T-helper 2 cell treated with Interferon-gamma antibody and Interleukin-4, amounts not matched to agents 100 ng/mL and 5 ng/mL, for 36 hours (primary cell): ENCODE measurements at regions not wholly inside any gene's neighbourhood (a gene's known extent, or its start where the extent isn't known, plus 50 kb on each side); places are given as distances from the start of the nearest gene placed in this dataset.
"Not testable (repeated sequence)": the region's sequence is repeated elsewhere in the genome, so short reads cannot be mapped to it uniquely, and the experiment has no call there.

Source experiments
- intact Hi-C: fragments of 100-400 bp; cut with micrococcal nuclease; formaldehyde crosslinking; loops from one replicate; pipeline ENCODE4 v1.15.1; 2023

DNA sequence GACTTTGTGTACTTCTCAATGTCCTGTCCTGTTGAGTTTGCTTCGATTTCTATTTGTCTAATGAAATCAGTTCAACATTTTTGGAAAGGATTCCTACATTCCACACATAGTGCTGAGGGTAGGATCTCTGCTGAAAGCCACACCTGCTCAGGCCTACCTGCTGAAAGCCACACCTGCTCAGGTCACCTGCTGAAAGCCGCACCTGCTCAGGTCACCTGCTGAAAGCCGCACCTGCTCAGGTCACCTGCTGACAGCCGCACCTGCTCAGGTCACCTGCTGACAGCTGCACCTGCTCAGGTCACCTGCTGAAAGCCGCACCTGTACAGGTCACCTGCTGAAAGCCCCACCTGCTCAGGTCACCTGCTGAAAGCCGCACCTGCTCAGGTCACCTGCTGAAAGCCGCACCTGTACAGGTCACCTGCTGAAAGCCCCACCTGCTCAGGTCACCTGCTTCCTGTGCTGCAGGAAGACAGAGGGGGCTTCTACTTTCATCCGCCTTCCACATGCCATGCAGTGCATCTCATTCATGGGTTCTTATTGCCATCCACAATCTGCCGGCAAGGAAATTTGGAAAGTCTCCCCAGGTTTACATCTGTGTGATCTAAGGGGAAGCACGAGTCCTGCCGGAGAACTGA, 340.3 kb downstream of the THBS2 start:
- intact Hi-C loops: not testable (repeated sequence)

DNA sequence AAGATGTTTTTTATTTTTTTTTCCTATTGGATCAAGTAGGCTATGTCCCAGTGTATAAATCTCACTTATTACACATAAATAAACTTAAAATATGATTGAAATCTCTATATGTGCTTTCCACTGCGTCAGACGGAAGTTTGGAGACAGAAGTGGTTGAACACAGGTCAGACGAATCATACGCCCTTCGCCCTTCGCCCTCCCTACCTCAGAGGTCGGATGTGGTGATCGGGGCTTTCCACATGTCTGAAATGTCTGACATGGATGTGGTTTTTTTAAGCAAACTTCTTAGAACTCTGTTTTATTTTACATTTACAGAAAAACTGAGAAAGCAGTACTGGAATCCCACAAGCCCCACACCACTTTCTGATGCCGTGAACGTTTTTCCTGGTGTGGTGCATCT, 344.4 kb downstream of the THBS2 start:
- intact Hi-C loops: no loop called here

DNA sequence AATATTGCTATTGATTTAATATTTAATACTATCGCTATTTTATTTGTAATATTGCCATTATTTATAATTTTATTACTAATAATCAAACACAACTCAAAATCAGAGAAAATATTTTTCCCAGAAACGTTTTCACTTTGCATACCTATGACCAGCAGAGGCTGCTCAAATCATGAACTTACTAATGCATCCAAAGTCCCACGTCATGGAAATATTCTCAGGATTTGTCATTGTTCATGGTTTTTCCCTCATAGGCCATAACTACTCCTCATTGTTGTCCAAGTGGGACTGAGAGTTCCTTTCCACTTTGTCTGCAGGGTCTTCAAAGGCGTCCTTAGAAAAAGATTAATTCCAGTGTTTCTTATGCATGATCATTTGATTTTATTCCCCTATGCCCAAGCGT, 344.8 kb downstream of the THBS2 start:
- intact Hi-C loops: no loop called here

DNA sequence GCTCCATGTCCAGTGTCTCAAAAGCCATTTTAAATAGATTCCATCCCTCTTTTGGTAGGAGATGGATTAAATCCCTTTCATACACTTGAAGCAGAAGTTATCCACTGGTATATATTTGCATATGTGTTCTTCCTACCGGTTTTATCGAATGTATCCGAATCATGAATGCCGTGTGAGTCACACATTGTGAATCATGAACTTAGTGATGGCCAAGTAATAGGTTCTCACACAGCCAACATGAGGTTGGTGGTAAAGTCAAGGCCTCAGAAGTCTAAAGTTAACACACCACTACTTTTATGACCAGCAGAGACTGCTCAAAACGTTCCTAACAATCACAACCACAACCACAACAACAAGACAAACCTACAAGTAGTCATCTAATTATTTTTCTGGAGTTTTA, 345.5 kb downstream of the THBS2 start:
- intact Hi-C loops: no loop called here

DNA sequence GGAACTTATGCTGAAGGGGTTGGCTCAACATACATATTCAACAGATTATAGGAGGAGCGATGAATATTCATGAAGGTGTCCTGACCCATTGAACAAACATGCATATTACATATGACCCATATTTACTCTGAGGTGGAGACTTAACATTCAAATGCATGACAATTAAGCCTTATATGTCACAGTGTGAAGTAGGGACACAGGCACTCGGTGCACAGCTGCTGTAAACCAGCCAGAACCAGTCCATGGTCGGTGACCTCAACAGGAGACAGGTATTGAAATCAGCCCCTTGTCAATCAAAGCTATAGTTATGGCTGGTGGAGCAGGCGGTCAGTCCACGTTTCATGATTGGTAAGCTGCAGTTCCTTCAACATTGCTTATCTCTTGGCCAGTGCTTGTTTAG, 347.3 kb downstream of the THBS2 start:
- intact Hi-C loops: no loop called here

DNA sequence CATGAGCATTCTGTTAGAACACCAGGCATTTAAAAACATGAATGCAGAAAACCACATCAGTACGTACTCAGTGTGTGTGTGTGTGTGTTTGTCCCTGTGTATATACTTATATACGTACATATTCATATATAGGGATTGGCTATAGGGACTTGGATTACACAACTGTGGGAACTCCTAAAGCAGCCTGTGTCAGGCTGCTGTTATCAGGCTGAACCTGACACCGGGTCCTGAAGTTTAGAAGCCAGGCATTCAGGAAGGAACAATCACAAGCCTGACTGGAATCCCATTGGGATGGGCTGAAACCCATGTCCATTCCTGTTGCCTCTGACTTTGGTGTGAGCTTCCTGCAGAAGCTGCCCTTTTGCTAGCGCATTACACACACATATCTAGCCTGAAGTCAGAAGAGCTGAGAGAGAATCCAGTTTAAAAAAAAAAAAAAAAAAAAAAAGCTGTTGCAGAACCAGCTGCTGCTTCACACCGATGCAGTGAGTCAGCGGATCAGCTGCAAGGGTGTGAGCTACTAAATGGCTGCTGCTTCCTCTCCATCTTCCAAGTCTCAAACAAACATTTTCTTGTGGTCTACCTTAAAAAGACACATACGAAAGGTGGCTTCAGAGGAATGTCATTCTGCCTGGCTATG, 348.1 kb downstream of the THBS2 start:
- intact Hi-C loops: no loop called here

DNA sequence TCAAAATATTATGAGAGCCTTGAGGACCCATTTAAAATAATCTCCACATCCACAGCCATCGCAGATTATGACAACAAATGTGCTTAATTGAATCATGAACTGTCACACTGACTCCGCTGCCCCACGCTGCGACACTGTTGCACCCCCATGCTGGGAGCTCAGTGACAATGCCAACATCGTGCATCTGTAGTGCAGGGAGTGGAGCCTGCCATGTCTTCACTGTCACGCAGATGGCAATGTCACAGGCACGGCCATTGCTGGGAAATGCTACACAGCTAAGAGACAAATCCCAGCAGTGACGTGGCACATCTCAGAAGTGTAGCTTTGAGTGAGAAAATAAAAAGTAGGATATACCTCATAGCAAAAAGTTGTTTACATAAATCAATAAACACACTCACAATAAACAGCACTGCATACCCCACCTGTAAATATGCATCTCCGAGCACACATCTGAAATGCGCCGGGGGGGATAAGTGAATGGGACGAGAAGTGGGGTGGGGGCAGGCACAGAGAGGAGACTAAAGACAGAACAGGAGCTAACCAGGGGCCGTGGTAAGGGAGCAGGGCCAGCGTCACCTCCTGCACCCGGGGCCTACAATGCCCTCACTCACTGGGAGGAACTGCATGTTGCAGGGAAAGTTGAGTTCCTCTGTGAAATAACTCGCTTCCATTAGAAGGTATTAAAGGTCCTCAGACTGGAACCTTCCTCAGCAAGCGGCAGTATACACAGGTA, 349.9 kb downstream of the THBS2 start:
- intact Hi-C loops: no loop called here

DNA sequence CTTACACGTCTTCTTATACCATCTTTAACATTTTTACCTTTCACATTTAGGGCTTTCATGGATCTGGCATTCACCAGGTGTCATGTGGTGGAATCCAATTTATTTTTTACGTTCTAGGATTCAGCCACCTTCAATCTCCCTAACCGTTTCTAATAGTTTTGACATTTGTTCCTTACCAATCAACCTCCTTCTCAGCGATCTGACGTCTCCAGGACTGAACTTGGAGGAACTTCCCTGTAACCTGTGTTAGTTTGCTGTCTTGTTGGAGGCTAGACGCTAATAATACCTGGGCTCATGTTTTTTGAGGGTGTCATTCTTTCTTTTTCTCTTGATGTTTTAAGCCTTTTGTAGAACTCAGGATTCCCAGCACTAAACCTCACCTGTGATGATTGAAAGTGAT, 351.6 kb downstream of the THBS2 start:
- intact Hi-C loops: no loop called here

DNA sequence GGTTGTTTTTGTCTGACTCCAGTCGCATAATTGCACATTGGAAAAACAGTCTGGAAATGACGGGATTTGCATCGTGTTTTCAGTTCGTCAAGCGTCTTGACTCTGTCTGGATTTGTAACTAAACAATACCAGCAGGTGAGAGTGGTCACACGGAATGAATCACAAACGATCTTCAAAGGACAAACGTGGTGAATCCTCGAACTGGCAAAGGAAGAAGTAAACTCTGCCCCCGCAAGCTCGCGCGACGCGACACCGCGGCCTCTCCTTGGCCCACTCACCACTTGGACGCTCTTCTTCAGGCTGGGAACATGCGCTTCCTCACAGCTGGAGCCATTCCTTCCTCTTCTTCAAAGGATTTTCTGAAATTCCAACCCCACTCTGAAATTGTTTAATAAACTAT, 352.6 kb downstream of the THBS2 start:
- intact Hi-C loops: no loop called here

DNA sequence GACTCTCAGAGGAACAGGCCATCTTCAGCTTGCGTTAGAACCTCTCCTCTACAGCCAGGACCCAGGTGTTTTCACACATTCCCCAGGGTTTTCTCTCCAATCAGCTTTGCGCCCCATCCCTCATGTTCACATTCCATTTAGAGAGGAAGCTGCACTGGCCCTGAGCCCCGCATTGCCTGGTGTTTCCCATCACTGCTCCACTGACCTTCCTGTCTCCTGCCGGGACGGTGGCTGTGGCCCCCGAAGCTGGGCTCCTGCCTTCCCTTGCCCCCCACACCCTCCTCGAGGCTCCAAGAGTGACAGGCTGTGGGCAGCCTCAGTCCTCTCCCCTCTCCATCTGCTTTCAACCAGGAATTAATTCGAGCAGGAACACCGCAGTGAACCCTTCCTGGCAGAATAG, 357.3 kb downstream of the THBS2 start:
- intact Hi-C loops: no loop called here

DNA sequence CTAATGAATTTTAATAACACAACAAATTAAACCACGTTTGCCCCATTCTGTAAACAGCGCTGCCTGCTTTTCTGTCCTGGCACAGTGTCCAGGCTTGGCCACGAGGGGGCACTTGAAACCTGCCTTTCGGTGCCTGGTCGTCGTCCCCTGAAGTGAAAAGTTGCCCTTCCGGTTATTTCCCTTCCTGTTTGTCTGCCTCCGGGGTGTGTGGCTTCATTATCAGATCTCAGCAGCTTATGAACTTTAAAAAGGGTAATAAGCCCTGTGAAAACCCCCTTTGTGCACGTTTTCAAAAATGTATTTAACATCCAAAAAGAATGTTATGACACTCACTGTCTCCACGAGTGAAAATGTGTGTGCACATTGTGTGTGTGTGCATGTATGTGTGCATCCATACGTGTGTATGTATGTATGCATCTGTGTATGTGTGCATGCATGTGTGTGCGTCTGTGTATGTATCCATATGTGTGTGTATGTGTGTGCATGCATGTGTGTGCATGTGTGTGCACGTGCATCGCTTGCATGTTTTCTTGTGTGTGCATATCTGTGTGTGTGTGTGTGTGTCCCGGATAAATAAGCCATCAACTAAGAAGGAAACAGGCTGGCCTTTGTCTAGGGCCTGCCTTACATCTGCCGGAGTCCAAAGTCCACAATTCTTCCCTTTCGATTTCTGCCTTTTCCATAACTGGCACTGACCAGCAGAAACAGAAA, 358.4 kb downstream of the THBS2 start:
- intact Hi-C loops: loop anchor here (1.0 to 2.0 kb wide), 4 partner anchors 759 to 1622 kb away; no protein-coding TSS in a partner anchor

DNA sequence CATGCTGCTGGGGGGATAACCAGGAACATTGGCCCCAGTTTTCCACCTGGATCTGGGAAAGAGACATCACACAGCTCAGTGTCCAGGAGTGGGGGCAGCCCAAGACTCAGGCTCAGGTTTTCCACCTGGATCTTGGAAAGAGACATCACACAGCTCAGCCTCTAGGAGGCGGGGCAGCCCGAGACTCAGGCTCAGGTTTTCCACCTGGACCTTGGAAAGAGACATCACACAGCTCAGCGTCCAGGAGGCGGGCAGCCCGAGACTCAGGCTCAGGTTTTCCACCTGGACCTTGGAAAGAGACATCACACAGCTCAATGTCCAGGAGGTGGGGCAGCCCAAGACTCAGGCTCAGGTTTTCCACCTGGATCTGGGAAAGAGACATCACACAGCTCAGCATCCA, 361.6 kb downstream of the THBS2 start:
- intact Hi-C loops: no loop called here

DNA sequence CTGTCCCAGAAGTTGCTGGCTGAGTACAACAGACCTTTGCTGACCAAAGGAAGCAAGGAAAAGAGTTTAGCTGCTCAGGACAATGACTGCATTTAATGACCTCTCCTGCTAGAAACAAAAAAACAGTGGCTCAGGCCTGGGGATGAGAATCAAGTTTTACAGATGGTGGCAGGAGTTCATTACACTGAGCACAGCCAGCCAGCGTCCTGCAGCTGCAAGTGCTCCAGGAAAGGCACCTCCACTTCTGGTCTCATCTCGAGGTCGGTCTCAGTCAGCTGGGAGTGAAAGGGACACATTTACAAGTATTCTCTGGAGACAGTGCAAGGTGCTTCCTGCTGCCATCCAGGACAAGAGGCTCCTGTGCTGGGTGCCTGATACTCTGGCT, 362.7 kb downstream of the THBS2 start:
- intact Hi-C loops: no loop called here

DNA sequence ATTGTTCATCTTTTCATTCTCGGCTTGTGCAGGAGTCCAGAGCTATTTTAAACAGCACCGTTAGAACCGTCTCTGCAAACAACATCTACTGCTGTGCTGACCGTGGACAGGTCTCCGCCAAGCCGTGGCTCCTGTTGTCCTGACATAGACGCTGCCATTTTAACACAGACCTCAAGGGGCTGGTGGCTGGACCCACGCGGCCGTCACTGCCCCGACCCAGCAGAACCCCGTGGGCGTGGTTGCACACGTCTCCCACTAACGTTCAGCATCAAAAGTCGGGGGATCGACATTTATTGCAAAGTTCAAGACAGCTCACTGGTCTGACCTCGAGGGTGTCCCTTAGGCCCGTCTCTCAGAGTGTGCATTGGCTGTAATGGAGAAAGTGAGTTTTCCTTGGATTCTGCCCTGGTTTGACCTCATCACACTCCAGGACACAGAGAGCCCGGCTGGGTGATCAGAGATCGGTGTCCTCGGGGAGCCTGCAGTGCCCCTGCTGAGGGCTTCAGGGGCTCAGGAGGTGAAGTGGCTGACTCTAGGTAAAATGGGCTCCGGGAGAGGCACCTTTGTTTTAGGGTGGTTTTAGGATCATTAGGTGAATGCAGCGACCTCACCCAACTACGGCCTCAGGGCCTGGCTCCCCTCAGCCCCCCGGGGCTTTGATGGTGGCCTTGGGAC, 363.2 kb downstream of the THBS2 start:
- intact Hi-C loops: no loop called here

DNA sequence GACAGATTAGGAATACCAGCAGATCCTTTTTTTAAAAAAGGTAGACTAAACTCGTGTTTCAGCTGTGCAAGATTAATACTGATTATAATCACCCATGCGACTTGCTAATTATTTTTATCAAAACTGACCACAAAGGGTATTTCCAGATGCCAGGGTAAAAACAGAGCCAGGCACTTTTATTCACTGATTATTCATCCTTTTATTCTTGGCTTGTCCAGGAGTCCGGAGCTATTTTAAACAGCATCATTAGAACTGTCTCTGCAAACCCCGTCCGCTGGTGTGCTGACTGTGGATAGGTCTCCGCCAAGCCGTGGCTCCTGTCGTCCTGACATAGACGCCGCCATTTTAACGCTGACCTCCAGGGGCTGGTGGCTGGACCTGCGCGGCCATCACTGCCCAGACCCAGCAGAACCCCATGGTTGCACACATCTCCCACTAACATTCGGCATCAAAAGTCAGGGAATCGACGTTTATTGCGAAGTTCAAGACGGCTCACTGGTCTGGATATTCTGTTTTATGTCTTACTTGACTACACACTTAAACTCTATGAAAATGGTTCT, 364.8 kb downstream of the THBS2 start:
- intact Hi-C loops: no loop called here

DNA sequence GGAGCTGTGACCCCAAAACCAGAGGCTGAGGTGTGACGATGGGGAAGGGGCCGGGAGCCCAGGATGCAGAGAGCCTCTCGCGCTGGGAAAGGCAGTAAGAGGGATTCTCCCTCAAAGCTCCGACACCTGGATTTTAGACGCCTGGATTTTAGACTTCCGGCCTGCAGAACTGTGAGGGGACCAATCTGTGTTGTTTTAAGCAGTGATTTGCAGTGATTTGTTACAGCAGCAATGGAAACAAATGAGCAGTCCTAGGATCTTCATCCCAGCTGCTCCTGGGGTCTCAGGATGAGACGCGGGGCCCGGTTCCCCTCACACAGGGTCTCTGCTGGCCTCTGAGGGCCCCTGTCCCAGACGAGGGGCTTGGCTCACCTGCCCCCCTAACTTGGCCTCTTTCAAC, 365.5 kb downstream of the THBS2 start:
- intact Hi-C loops: no loop called here

DNA sequence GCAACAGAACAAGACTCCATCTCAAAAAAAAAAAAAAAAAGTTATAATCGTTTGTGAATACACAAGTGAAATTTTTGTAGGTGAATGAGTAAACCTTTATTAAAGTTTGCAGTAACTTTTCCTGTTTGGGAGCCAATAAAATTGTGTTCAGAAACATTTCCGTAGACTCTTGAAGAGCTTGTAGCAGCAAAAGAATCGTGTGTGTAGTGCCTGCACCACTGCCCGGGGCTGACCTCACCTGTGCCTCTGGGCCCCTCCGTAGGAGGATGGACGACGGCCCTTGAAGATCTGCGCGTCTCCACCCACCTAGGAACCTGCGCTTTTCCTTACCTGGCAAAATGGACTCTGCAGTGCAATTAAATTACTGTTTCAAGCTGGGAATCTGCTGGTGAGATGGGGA, 366.0 kb downstream of the THBS2 start:
- intact Hi-C loops: no loop called here

DNA sequence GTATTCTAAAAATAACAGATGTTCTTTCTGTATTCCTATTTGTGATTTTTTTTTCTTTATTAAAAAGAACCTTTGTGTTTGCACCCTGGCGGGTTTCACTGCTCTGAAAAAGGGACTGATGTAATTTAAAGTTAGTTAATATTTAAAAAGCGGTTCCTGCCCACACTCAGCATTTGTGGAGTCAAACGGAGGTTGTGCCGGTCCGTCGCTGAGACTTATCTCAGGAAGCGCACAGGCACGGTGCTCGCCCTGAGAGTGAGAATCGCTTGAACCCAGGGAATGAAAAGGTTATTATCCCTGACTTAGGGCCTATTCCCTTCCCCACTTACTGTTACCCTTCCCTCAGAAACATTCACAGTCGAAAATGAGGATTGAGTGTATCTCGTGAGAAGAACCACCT, 366.7 kb downstream of the THBS2 start:
- intact Hi-C loops: no loop called here

DNA sequence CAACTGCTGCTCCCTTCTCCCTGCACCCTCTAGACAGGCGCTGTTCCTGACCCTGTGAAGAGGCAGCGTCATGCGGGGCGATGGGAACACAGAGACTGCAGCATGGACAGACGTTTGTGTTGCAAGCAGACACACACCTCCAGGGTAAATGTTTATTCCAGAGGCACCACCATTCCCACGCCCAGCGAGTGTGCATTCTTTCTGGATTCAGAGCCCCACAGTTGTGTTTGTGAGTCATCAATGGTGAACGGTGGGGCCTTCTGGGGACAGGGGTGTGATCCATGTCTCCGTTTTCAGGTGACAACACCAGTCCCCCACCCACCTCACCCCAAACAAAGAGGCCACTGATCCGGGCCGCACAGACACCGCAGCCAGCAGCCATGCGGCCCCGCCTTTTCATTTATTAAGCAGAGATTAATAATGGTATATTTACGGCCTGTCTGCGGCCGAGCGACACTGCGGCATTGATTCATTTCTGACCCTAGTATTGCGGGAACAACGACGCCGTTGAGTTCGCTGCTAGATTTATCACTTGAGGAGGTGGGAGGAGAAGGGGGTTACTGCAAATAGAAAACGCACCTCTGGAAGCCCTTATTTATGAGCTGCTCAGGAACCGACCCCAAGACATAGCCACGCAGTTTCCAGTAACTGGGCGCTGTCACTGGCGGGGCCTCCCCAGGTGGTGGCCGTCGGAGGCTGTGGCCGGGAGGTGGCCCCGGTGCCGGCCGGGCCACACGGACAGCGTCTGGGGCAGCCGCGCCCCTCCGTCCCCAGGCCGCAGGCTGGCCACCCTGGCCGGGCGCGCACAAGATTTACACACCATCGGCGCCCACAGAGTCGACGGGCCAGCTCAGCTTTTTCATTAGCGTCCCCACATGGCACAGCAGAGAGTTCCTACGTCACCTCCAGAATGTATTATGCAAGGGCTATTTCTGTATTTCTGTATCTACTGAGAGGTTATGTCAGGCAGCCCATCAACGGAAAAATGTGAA, 367.6 kb downstream of the THBS2 start:
- intact Hi-C loops: loop anchor here (2.0 kb wide), 1 partner anchor 817 kb away; the partner anchor contains the start of genes C6orf120 and WDR27

DNA sequence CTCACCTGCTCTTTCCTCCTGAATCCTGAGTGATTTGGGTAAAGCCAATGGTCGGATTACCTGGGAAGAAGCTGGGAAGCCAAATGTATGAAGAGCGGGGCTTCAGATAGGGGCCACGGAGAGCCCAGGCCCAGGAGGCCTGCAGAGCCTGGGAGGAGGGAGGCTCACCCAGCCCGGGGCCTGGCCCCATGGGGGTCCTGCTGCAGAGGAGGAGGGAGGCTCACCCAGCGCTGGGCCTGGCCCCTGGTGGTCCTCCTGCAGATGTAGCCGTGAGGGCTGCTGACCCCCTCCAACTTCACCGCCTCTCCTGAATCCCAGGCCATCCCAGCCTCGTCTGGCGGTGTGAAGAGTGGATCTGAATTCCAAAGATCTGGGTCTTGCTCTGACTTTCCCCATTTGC, 368.4 kb downstream of the THBS2 start:
- intact Hi-C loops: loop anchor here (2.0 kb wide), 1 partner anchor 818 kb away; the partner anchor contains the start of genes C6orf120 and WDR27
